Thyroid gland (tissue), 4 donors: ENCODE measurements at regions not wholly inside any gene's neighbourhood (a gene's known extent, or its start where the extent isn't known, plus 50 kb on each side); places are given as distances from the start of the nearest gene placed in this dataset.

Source experiments
- DNase-seq, 2 donors: peaks; one replicate each; pipeline ENCODE4 v3.0.0-alpha.2; 2019
- H3K27ac ChIP-seq, 3 donors: fragments of 200-600 bp; sonication (generic); 1 replicate in 2 of 3; 2 replicates in 1 of 3; pipeline ENCODE4 v1.5.1; 2016 to 2019; ENCODE audit warnings: mild to moderate bottlenecking in 1 of 3, moderate library complexity in 1 of 3
- H3K27me3 ChIP-seq: fragments of 200-600 bp; sonication (generic); one replicate; pipeline ENCODE4 v1.5.1; 2019
- H3K36me3 ChIP-seq, 2 donors: fragments of 200-600 bp; sonication (generic); one replicate each; pipeline ENCODE4 v1.5.1; 2016 to 2019
- H3K4me1 ChIP-seq, 2 donors: fragments of 200-600 bp; sonication (generic); one replicate each; pipeline ENCODE4 v1.5.1; 2017 to 2019
- H3K4me3 ChIP-seq, 3 donors: fragments of 200-600 bp; sonication (generic); replicated peaks in 1 of 3; 1 replicate in 2 of 3; 2 replicates in 1 of 3; pipeline ENCODE4 v1.5.1; 2016; ENCODE audit warnings: mild to moderate bottlenecking in 1 of 3
- H3K9me3 ChIP-seq: fragments of 200-600 bp; sonication (generic); one replicate; pipeline ENCODE4 v1.5.1; 2017
- CTCF ChIP-seq, 6 experiments: fragments of 200-600 bp in 3 of 6; fragments of 450-650 bp in 3 of 6; sonication (generic) in 3 of 6; IDR thresholded peaks; one replicate each; pipeline ENCODE4 v1.5.1; 2016 to 2019; ENCODE audit warnings: antibody characterized with exemption in 6 of 6, mild to moderate bottlenecking in 2 of 6, inconsistent platforms in 1 of 6, moderate library complexity in 1 of 6
- POLR2A ChIP-seq, 2 donors: fragments of 450-650 bp; IDR thresholded peaks; one replicate each; pipeline ENCODE4 v1.6.1; 2017; ENCODE audit warnings: antibody characterized with exemption in 2 of 2, mild to moderate bottlenecking in 2 of 2, moderate library complexity in 1 of 2
- WGBS, 2 donors: methylation state at CpG; one replicate each; pipeline ENCODE4 v1.1.5; 2017; 5-methylcytosine and 5-hydroxymethylcytosine counted together
- intact Hi-C: fragments of 100-400 bp; cut with DNase I; formaldehyde crosslinking; loops from one replicate; pipeline ENCODE4 v1.15.1; 2023

- H3K9me3 ChIP-seq: no peaks in the 10 kb centered on the region
- intact Hi-C loops: no loop called here
- no peak for DNase-seq
- no peaks in the 10 kb centered on the region for H3K27me3 ChIP-seq
- TF ChIP-seq CTCF (IDR thresholded peaks at IDR 0.05) (no peak), POLR2A (IDR thresholded peaks at IDR 0.05) (no peak)
- H3K4me3 ChIP-seq: no peak overlapping the region
- H3K4me1 ChIP-seq: peaks cover 5 to 36% of the 10 kb centered on the region in 2 donors
- peak overlapping the region in 1 of 3 donors; percentile 30 for H3K27ac ChIP-seq
- no peaks in the 10 kb centered on the region for H3K36me3 ChIP-seq
- WGBS, 2 donors: 81 to 87% methylated on average over 15 to 17 of the region's 17 CpGs
Measured at GRCh38 chr2:238574490-238575271, 148.0 kb downstream of the ASB1 start.

GRCh38 chr2:238576674-238577073, 149.9 kb downstream of the ASB1 start:
- Histone ChIP-seq H3K27ac (no peak overlapping the region), H3K4me1 (peaks cover 0 to 18% of the 10 kb centered on the region in 2 donors), H3K4me3 (no peak overlapping the region), H3K9me3 (no peaks in the 10 kb centered on the region), H3K36me3 (no peaks in the 10 kb centered on the region), H3K27me3 (no peaks in the 10 kb centered on the region)
- DNase-seq: no peak
- 79 to 82% methylated on average over 3 of the region's 3 CpGs for WGBS, 2 donors
- TF ChIP-seq POLR2A (IDR thresholded peaks at IDR 0.05) (no peak), CTCF (IDR thresholded peaks at IDR 0.05) (no peak)
- intact Hi-C loops: no loop called here

- H3K27me3 ChIP-seq: no peaks in the 10 kb centered on the region
- no peaks in the 10 kb centered on the region for H3K9me3 ChIP-seq
- no peak overlapping the region for H3K27ac ChIP-seq
- no peak overlapping the region for H3K4me3 ChIP-seq
- intact Hi-C loops: no loop called here
- no peak for TF ChIP-seq POLR2A (IDR thresholded peaks at IDR 0.05)
- no peak for TF ChIP-seq CTCF (IDR thresholded peaks at IDR 0.05)
- peaks cover 0 to 11% of the 10 kb centered on the region in 2 donors for H3K4me1 ChIP-seq
- 56 to 74% methylated on average over 9 of the region's 9 CpGs for WGBS, 2 donors
- DNase-seq: no peak
- H3K36me3 ChIP-seq: no peaks in the 10 kb centered on the region
Measured at GRCh38 chr2:238578256-238578655, 151.5 kb downstream of the ASB1 start.

- TF ChIP-seq CTCF (IDR thresholded peaks at IDR 0.05) (no peak), POLR2A (IDR thresholded peaks at IDR 0.05) (no peak)
- no peak overlapping the region for H3K27ac ChIP-seq
- H3K27me3 ChIP-seq: no peaks in the 10 kb centered on the region
- H3K9me3 ChIP-seq: no peaks in the 10 kb centered on the region
- intact Hi-C loops: no loop called here
- no peaks in the 10 kb centered on the region for H3K36me3 ChIP-seq
- WGBS, 2 donors: 78 to 82% methylated on average over 4 of the region's 4 CpGs
- no peaks in the 10 kb centered on the region for H3K4me1 ChIP-seq
- no peak overlapping the region for H3K4me3 ChIP-seq
- no peak for DNase-seq
Measured at GRCh38 chr2:238580486-238580885, 153.8 kb downstream of the ASB1 start.

- Histone ChIP-seq H3K27ac (no peak overlapping the region), H3K9me3 (no peaks in the 10 kb centered on the region), H3K36me3 (no peaks in the 10 kb centered on the region), H3K4me3 (no peak overlapping the region), H3K27me3 (no peaks in the 10 kb centered on the region), H3K4me1 (no peaks in the 10 kb centered on the region)
- 89 to 92% methylated on average over 4 of the region's 4 CpGs for WGBS, 2 donors
- intact Hi-C loops: no loop called here
- no peak for TF ChIP-seq POLR2A (IDR thresholded peaks at IDR 0.05)
- TF ChIP-seq CTCF (IDR thresholded peaks at IDR 0.05): no peak
- DNase-seq: no peak
Measured at GRCh38 chr2:238581126-238581525, 154.4 kb downstream of the ASB1 start.
